HG02973 (cell line): ENCODE measurements at regions not wholly inside any gene's neighbourhood (a gene's known extent, or its start where the extent isn't known, plus 50 kb on each side); places are given as distances from the start of the nearest gene placed in this dataset.

Source experiments
- ATAC-seq: cut with Tn5 transposase; IDR thresholded peaks from one replicate; pipeline ENCODE4 v1.9.1; 2021; ENCODE audit warnings: moderate library complexity; ENCODE audit not compliant: unreplicated experiment

DNA sequence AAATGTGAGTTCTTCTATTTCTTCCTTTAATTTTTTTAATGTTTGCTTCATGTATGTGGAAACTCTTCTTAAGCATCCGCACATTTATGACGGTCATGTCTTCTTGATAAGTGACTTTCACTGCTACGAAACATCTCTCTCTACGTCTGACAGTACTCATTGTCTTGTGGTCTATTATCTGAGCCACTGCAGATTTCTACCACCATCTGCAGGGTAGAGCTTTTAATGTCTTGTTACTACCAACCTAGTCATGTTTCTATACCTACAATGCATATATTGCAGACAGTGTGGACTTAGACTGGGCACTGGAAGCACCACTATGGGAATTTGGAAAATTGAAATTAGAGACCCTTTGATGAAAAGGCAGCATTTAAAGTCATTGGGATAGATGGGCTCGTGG, 75.4 kb upstream of the ARHGEF7 start:
- ATAC-seq: no peak

DNA sequence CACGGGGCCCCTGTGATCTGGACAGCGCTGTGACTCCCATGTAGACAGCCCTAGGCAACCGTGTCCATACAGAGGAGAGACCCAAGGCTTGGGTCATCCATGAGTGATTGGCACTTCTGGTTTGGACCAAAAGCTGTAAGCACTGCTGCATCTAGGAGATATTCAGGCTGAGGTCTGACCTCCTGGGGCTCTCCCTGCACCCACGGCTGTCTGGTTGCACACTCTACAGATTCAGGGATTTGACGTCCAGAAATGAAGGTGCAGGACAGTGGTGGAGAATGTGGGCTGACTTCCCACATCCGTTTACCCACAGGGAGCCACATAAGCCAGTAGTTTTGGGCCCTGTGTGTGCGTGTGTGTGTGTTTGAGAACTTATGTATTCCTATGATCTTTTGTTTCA, 76.2 kb upstream of the ARHGEF7 start:
- ATAC-seq: no peak

DNA sequence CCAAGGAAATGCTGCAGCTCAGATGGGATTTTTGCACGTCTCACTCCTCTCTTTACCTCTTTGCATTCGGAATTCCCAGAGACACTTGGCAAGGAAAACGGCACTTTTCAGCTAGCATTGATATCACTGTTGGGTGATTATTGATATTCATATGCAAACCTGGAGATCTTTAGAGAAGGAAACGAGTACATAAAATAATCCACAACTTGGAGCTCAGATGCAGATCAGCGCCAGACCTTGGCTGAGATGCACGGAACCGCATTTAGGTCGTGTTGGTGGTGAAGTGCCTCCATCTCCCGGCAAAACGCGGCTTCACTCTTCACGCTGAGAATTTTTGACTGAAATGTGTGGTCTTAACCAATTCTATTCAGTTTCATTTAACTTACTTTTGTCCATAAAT, 77.2 kb upstream of the ARHGEF7 start:
- ATAC-seq: no peak

DNA sequence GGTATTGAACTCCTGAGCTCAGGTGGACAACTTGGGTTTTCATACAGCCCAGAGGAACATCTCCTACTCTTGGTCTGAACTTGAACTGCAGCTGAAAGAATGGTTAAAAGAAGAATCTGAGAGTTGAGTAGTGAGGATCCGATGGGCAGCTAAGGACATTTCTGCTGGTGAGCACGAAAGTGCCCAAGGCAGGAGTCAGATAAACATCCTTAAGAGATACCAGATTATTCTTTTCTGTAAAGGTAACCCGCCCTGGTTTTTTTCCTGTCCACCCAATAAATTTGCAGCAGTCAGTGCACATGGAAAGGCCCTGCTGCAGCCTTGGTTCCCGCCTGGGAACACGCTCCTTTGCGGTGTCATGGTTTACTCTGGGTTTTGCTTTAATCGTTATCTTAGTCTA, 78.4 kb upstream of the ARHGEF7 start:
- ATAC-seq: no peak

DNA sequence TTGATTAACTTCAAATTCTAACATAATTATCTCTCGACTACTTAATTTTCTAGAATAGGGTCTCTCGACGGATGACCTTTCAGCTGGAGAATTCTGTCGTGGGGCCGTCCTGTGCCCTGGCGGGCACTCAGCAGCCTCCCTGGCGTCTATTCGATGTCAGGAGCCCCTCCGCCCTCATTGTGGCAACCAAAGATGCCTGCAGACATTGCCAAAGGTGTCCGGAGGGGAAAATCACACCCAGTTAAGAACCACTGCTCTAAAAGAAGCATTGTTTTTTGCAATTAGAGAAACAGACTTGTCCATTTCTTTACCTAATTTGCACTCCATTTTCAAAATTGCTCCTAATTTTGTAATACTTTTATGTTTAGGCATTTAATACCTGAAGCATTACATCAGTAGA, 79.2 kb upstream of the ARHGEF7 start:
- ATAC-seq: no peak

DNA sequence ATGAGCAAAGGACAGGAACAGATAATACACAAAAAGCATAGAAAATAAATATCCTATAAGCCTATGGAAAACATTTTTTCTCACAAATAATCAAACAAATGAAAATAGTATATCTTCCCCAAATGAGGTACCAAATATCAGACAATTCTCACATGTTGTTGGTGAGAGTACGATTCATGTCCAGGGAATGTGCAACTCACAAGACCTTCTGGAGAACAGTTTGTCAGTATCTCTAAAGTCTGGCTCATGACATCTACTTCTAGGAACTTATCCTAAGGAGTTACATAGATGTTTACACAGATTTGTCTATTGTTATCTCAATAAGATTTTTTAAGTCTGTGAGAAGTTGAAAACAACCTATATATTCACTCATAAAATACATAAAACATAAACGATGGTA, 80.3 kb upstream of the ARHGEF7 start:
- no peak for ATAC-seq

DNA sequence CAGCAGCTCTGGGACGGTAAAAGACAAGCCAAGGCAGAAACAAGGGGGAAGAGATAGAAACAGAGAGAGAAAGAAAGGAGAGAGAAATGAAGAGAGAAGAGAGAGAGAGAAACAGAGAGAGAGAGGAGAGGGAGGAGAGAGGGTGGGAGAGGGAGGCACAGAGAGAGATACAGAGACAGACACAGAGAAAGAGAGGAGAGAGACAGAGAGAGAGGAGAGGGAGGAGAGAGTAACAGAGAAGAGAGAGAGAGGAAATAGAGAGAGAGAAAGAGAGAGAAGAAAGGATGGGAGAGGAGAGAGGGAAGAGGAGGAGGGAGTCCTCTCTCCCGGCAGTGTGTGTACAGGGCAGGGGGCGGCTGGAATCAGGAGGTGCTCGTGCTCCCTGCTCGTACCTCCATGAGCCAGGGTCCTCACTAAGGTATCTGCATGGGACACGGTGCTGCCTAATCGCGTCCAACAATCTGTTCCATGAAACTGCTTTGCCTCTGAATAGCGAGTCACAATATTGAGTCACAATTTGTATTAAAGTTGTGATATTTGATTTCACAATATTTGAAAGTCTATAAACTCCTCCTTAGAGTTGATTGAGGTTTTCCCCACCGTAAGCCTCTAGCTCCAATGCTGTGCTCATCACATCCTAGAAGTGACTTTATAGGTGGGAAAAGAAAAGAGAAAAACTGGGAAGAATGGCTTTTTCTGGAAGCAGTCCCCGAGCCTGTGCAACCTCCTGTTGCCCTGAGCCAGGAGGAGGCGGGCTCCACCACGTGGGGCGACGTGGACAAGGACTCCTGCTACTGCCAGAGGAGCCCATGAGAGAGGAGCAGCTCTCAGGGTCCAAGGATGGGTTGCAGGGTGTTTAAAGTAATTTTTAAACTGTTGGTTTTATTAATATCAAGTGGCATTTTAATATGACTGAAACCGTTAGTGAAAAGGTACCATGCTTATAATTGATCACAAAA, 81.7 kb upstream of the ARHGEF7 start:
- no peak for ATAC-seq

DNA sequence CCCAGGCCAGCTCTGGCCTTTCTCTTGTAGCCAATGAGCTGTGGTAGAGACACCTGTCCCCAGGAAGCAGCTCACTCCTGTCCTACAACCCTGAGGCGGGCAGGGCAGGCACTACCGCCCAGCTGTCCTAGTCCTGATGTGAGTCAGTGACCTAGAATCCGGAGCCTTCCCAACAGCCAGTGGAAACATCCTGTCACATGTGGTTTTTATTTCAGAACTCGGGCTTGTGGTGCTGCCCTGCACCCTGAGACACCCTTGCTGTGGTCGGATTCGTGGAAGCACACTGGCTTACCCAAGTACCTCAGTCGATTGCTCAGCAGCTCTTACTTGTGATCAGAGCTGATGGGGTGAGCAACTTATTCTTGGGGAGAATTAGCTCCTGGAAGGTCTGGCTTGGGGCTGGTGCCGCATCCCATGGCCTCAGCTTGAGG, 83.6 kb upstream of the ARHGEF7 start:
- no peak for ATAC-seq

DNA sequence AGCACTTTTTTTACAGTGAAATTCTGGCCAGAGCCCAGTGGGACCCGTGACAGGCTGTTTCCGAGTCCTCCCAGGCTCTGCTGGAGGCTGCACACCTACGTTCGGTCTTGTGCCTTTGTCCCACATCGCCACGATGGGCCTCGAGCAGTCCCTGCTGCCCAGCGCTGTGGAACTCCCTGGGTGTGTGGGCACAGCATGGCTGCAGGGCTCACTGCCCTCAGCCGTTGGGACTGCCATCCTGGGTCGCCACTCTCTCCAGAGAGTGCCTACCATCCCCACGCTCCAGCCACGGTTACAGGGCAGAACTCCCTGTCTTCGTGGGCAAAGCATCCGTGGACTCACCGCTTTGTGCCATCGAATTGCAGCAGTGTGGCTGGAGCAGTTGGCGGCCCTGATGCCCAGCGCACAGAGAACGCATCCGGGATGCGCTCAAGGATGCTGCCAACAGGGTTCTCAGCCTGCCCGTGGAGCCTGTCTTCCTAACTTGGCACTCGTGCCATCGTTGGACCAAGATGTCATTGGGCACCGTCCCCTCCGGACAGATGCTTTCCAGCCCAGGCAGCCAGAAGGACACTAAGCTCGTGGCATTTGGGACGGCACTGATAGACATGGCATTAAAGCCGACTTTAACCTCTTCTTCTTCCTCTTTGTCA, 85.0 kb upstream of the ARHGEF7 start:
- no peak for ATAC-seq

DNA sequence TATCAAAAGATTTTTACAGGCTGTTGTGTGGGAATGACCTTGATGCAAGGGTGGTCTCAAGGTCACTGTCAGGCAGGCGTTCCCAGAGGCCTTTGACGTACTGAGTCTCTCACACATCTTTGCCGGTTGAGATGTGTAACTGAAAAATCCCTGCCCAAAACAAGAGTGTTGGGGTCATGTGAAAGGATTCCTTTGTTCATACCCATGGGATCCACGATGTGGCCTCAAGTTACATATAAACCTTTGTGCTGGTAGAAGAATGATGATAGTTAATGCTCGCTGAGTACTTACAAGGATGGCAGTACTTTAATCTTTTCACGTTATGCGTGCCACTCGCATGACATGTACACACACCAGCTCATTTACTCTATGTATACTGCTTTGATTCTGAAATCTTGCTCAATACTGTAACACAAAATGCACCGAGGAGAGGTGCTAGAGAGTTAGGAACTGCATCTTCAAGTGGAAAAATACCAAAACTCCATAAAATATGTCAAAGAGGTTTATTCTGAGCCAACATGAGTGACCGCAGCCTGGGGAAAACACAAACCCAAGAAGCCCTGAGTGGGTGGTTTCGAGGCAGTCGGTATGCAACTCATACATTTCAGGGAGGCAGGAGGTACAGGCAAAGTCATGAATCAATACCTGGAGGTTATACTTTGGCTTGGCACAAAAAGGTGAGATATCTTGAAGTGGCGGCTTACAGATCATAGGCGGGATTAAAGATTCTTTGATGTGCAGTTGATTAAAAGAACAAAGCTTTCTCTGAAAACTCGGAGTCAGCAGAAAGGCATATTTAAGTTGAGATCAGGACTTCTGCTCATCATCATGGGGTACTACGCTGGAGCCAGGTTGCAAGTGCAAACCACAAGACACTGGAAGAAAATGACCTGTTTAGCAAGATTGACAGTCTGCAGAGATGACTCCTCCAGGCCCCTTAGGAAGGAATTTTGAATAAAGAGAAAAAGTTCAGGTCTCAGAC, 87.4 kb upstream of the ARHGEF7 start:
- ATAC-seq: no peak

DNA sequence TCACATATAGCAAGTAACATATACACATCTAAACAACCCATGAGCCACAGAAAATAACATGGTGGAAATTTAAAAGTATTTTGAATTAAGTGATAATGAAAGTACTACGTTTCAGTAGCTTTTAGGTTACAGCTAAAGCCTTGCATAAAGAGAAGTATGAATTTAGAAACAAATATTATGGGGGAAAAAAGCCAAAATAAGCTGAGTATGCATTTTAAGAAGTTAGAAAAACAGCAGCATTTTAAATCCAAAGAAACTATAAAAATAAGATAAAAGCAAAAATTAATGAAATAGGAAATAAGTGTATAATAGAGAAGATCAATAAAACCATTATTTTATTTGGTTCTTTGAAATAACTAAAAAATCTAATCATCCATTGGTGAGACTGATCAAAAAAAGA, 89.8 kb upstream of the ARHGEF7 start:
- ATAC-seq: no peak

DNA sequence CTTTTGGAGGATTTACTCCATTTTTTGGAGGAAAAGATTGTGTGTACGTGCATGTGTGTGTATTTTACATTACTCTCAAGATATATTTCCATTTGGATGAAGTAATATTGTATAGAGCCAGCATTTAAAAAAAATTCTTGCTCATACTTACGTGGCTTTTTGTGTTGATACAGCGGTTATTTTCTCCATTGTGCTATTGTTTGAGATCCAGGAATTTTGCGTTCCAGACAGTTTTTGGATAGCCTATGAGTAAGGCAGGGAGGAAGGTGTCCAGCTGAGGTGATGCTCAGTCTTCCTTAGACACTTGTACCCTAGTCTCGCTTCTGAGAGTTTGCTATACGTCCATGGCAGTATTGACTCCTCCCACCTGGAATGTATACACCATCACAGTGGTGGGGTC, 92.2 kb upstream of the ARHGEF7 start:
- no peak for ATAC-seq

DNA sequence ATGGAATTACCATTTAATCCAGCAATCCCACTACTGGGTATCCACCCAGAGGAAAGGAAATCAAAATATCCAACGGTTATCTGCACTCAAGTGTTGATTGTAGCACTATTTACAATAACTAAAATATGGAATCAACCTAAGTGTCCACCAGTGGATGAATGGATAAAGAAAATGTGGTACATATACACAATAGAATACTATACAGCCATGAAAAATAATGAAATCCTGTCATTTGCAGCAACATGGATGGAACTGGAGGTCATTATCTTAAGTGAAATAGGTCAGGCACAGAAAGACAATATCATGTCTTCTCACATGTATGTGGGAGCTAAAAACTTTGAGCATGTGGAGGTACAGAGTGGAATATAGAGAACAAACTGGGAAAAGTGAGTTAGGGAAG, 92.9 kb upstream of the ARHGEF7 start:
- ATAC-seq: no peak

DNA sequence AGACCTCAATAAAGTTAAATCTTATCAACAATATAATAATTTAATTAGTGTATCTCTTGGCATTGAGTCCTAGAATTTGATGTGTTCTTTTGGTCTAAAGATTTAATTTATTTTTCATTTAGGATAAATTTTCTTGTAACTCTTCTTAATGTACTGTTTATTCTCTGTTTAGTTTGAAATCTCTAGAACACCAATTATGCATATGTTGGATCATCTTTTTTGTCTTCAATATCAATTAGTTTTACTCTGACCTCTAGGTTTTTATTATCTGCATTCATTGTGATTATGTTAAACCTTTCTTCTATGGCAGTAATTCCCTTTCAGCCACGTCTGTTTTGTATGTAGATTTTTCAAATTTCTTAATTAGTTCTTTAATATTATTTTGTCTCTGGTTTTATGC, 93.8 kb upstream of the ARHGEF7 start:
- no peak for ATAC-seq

DNA sequence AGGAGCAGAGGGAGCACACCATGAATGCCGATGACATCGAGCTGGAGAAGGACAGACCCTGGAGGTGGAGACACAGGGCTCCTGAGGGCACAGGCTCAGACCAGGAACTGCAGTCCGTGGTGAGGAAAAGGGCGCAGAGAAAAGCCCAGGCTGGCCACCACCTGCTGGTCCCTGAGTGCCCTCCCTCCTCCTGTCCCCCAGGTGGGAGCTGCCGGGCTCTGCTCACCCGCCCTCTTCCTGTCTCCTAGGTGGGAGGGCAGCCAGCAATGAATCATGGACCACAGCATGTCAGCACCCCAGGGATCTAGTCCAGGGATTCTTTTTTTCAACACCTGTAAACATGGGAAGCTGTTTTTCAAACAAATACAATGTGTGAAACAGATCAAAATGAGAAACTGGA, 94.6 kb upstream of the ARHGEF7 start:
- ATAC-seq: no peak

DNA sequence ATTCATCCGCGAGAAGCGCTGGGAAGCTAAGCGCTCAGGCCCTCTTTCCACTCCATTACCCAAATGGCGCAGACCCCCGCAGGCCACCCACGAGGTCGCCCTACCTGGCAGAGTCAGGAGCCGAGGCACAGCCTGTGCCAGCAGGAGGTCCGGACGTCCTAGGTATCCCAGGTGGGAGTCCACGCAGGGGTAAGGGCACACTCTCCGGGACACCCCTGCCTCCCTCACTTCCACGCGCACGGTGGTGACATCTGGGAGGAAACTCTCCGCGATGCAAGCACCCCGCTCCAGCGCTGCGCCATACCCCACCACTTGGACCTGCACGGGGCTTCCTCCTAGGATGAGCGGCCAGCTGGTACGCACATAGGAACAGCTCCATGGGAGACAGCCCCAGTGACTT, 95.1 kb upstream of the ARHGEF7 start:
- ATAC-seq: no peak

DNA sequence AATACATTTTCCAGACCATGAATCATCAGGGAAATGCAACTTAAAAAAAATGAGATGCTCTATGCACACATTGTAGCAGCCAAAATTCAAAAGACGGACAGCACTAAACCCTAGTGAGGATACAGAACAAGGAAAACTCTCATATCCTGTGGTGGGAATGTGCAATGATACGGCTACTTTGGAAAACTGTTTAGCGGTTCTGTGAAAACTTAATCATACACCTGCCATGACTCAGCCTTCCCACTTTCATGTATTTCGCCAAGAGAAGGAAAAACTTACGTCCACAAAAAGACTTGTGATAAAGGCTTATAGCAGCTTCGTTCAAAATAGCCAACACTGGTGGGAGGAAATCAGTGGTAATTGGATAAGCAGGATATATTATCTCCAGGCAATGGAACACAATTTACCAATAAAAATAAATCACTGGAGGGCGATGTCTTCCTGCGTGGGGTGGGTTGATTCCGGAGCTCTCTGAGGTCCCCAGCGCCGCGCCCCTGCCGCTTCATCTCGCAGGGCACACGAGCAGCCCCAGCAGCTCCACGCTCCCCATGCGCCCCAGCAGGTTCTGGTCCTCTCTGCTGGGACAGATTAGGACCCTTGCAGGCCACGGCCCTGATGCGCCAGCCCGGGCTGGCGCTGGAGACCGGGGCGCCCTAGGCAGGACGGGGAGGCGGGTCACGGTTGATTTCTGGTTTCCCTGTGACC, 97.2 kb upstream of the ARHGEF7 start:
- no peak for ATAC-seq

DNA sequence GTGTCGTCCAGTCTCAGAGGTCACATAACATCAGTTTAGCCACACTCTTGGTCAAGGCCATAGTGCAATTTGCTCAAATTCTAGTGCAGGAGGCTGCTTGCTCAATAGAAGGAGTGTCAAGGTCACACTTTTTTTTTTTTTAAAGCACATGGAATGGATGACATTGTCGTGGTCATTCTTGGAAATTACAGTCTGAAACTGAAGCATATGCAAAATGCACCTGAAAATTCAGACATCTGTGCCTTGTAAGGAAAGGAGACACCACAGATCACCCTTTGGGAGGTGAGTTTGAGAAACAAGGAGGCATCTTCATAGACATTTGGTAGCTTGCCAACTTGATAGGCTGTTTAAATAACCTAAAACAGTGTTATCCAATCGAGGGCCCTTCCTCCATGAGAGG, 98.3 kb upstream of the ANKRD10 start:
- ATAC-seq: no peak

DNA sequence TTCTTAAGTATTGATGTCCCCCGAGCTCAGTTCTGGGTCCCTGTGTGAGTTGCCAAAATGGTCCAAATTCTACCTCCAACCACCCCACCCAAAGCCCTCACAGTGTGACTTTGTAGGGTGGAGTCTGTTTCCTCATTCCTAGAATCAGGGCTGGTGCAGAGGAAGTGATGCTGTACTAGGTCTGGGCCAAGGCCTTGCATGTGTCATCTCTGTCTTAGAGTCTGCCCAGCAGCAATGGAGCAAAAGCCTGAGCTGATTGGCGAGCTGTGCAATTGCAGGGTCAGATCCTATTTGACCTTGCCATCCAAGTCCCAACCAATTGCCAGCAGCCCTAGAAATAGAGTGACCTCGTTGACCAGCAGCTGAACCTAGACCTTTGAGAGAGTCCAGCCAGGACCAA, 97.0 kb upstream of the ANKRD10 start:
- no peak for ATAC-seq

DNA sequence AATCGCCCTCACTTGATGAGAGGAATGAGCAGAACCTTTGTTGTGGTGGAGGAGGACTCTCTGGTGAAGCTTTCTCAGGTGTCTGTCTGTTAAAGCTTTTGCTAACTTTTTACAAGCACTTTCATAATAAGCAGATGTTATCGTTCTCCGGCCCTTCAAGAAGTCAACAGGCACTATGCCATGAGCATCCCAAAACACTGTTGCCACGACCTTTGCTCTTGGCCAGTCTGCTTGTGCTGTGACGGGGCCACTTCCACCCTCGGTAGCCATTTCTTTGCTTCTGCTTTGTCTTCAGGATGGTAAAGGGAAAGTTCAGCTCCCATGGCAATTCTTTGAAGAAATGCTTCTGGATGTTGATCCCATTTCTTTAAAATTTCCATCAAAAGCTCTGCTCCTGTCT, 93.5 kb upstream of the ANKRD10 start:
- ATAC-seq: no peak

DNA sequence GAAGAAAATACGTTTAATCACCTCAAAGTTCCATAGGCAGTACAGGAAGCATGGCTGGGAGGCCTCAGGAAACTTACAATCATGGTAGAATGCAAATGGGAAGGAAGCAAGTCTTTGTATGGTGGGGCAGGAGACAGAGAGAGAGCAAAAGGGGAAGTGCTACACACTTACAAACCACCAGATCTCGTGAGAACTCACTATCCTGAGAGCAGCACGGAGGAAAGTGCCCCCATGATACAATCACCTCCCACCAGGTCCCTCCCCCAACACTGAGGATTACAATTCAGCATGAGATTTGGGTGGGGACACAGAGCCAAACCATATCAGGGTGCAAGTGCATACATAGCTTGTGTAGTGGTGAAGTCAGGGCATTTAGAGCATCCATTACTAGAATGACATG, 92.3 kb upstream of the ANKRD10 start:
- ATAC-seq: no peak
